SK-N-SH treated with all-trans-retinoic acid at 6 μM for 48 hours (cell line): ENCODE measurements at regions not wholly inside any gene's neighbourhood (a gene's known extent, or its start where the extent isn't known, plus 50 kb on each side); places are given as distances from the start of the nearest gene placed in this dataset.

ENCODE experiments used
- ATAC-seq: fragments of 200-7000 bp; cut with Tn5 transposase; 3 replicates; pipeline ENCODE4 v1.9.1; 2020; ENCODE audit warnings: mild to moderate bottlenecking, moderate library complexity
- ARNTL ChIP-seq: fragments of 450-650 bp; formaldehyde crosslinking; IDR thresholded peaks from 2 replicates; pipeline ENCODE4 v1.5.0; 2020; ENCODE audit warnings: low read depth, mild to moderate bottlenecking, moderate library complexity, borderline replicate concordance
- BACH2 ChIP-seq: fragments of 250-450 bp; sonication (Bioruptor Pico); IDR thresholded peaks from 2 replicates; pipeline ENCODE4 v1.9.0; 2021; ENCODE audit warnings: mild to moderate bottlenecking, borderline replicate concordance
- CSDC2 ChIP-seq: fragments of 250-450 bp; sonication (Bioruptor Pico); IDR thresholded peaks from 2 replicates; pipeline ENCODE4 v1.5.0; 2020; ENCODE audit warnings: mild to moderate bottlenecking, moderate library complexity
- ESRRG ChIP-seq: fragments of 250-450 bp; sonication (Bioruptor Pico); IDR thresholded peaks from 2 replicates; pipeline ENCODE4 v1.6.1; 2021; ENCODE audit warnings: mild to moderate bottlenecking
- GLIS3 ChIP-seq: fragments of 250-450 bp; sonication (Bioruptor Pico); IDR thresholded peaks from 2 replicates; pipeline ENCODE4 v1.5.0; 2020; ENCODE audit warnings: mild to moderate bottlenecking, moderate library complexity
- ISL1 ChIP-seq: fragments of 250-450 bp; sonication (Bioruptor Pico); IDR thresholded peaks from 2 replicates; pipeline ENCODE4 v2.1.2; 2022; ENCODE audit warnings: mild to moderate bottlenecking, moderate library complexity
- OSR1 ChIP-seq: fragments of 250-450 bp; sonication (Bioruptor Pico); IDR thresholded peaks from 2 replicates; pipeline ENCODE4 v1.8.0; 2022; ENCODE audit warnings: moderate library complexity, mild to moderate bottlenecking, inconsistent platforms
- PATZ1 ChIP-seq: fragments of 250-450 bp; sonication (Bioruptor Pico); IDR thresholded peaks from 2 replicates; pipeline ENCODE4 v1.8.0; 2020; ENCODE audit warnings: mild to moderate bottlenecking, moderate library complexity, borderline replicate concordance
- RARB ChIP-seq: fragments of 250-450 bp; sonication (Bioruptor Pico); IDR thresholded peaks from 2 replicates; pipeline ENCODE4 v1.8.0; 2021; ENCODE audit warnings: mild to moderate bottlenecking, moderate library complexity
- SNAI2 ChIP-seq: fragments of 250-450 bp; sonication (Bioruptor Pico); IDR thresholded peaks from 2 replicates; pipeline ENCODE4 v1.5.0; 2020; ENCODE audit warnings: mild to moderate bottlenecking, moderate library complexity
- TCF4 ChIP-seq: fragments of 250-450 bp; sonication (Bioruptor Pico); IDR thresholded peaks from 2 replicates; pipeline ENCODE4 v1.8.0; 2021; ENCODE audit warnings: mild to moderate bottlenecking, moderate library complexity, borderline replicate concordance
- TOX ChIP-seq: fragments of 250-450 bp; sonication (Bioruptor Pico); IDR thresholded peaks from 2 replicates; pipeline ENCODE4 v1.8.0; 2021; ENCODE audit warnings: mild to moderate bottlenecking, moderate library complexity, borderline replicate concordance
- TSHZ2 ChIP-seq: fragments of 250-450 bp; sonication (Bioruptor Pico); IDR thresholded peaks from 2 replicates; pipeline ENCODE4 v1.5.0; 2020; ENCODE audit warnings: mild to moderate bottlenecking, moderate library complexity
- ZC3H10 ChIP-seq: fragments of 250-450 bp; sonication (Bioruptor Pico); IDR thresholded peaks from 2 replicates; pipeline ENCODE4 v1.5.1; 2021; ENCODE audit warnings: mild to moderate bottlenecking, moderate library complexity
- ZFP3 ChIP-seq: fragments of 250-450 bp; sonication (Bioruptor Pico); IDR thresholded peaks from 2 replicates; pipeline ENCODE4 v1.5.0; 2020; ENCODE audit warnings: mild to moderate bottlenecking, moderate library complexity
- ZFP30 ChIP-seq: fragments of 450-650 bp; formaldehyde crosslinking; IDR thresholded peaks from 2 replicates; pipeline ENCODE4 v1.5.0; 2022; ENCODE audit warnings: mild to moderate bottlenecking, moderate library complexity
- ZNF565 ChIP-seq: fragments of 450-650 bp; formaldehyde crosslinking; conservative IDR thresholded peaks from 2 replicates; pipeline ENCODE4 v1.5.0; 2020; ENCODE audit warnings: low read depth, mild to moderate bottlenecking, moderate library complexity
- ZNF8 ChIP-seq: fragments of 450-650 bp; formaldehyde crosslinking; IDR thresholded peaks from 2 replicates; pipeline ENCODE4 v1.5.0; 2020; ENCODE audit warnings: mild to moderate bottlenecking, moderate library complexity
- TF ChIP-seq, protein P1 (sequence below): fragments of 250-450 bp; sonication (Bioruptor Pico); IDR thresholded peaks from 2 replicates; pipeline ENCODE4 v1.5.1; 2021; ENCODE audit warnings: mild to moderate bottlenecking, moderate library complexity
- TF ChIP-seq, protein P2 (sequence below): fragments of 250-450 bp; sonication (Bioruptor Pico); IDR thresholded peaks from 2 replicates; pipeline ENCODE4 v1.8.0; 2021; ENCODE audit warnings: low read depth, mild to moderate bottlenecking, moderate library complexity, borderline replicate concordance

DNA sequence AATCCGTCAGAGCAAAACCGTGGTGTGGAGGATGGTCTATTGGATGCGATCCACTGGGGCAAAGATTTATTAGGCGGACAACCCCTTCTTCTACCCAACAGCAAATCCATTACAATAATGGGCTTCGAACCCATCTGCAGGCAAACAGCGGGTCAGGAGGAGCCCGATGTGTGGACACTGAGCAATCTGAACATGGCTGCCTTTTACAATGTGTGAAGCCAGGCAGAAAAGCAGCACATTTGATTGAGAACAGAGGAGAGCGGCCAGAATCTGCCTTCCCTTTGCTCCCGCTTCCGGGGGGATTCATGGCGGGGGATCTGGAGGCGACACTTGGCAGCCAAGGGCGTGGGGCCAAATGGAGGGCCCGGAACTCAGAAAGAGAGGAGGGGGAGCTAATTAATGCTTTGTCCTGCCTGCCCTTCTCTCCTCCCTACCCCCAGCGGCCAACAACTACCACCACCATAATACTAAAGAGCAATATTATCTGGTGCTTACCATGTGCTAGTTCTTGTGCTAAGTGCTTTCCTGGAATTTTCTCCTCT is 133.0 kb downstream of the EMX2 start:
- ATAC-seq: no peak
- TF ChIP-seq ZFP3 (CRISPR knock-in tag): no peak
- TF ChIP-seq ARNTL (CRISPR knock-in tag): no peak
- TF ChIP-seq RARB (CRISPR knock-in tag): no peak
- TF ChIP-seq TCF4 (CRISPR knock-in tag): no peak
- no peak for TF ChIP-seq ZNF565 (CRISPR knock-in tag)
- TF ChIP-seq SNAI2 (CRISPR knock-in tag): no peak
- no peak for TF ChIP-seq ZNF8
- no peak for TF ChIP-seq TSHZ2
- TF ChIP-seq ZFP30: no peak
- TF ChIP-seq, protein P1, sequence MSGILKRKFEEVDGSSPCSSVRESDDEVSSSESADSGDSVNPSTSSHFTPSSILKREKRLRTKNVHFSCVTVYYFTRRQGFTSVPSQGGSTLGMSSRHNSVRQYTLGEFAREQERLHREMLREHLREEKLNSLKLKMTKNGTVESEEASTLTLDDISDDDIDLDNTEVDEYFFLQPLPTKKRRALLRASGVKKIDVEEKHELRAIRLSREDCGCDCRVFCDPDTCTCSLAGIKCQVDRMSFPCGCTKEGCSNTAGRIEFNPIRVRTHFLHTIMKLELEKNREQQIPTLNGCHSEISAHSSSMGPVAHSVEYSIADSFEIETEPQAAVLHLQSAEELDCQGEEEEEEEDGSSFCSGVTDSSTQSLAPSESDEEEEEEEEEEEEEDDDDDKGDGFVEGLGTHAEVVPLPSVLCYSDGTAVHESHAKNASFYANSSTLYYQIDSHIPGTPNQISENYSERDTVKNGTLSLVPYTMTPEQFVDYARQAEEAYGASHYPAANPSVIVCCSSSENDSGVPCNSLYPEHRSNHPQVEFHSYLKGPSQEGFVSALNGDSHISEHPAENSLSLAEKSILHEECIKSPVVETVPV: no peak
- no peak for TF ChIP-seq TOX
- TF ChIP-seq CSDC2 (CRISPR knock-in tag): no peak
- no peak for TF ChIP-seq OSR1 (CRISPR knock-in tag)
- no peak for TF ChIP-seq ISL1 (CRISPR knock-in tag)
- TF ChIP-seq, protein P2, sequence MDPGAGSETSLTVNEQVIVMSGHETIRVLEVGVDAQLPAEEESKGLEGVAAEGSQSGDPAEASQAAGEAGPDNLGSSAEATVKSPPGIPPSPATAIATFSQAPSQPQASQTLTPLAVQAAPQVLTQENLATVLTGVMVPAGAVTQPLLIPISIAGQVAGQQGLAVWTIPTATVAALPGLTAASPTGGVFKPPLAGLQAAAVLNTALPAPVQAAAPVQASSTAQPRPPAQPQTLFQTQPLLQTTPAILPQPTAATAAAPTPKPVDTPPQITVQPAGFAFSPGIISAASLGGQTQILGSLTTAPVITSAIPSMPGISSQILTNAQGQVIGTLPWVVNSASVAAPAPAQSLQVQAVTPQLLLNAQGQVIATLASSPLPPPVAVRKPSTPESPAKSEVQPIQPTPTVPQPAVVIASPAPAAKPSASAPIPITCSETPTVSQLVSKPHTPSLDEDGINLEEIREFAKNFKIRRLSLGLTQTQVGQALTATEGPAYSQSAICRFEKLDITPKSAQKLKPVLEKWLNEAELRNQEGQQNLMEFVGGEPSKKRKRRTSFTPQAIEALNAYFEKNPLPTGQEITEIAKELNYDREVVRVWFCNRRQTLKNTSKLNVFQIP: no peak
- TF ChIP-seq PATZ1 (CRISPR knock-in tag): no peak
- no peak for TF ChIP-seq GLIS3

- no peak for ATAC-seq
- TF ChIP-seq ZC3H10 (CRISPR knock-in tag): no peak
- no peak for TF ChIP-seq ARNTL (CRISPR knock-in tag)
- TF ChIP-seq, protein P2: no peak
- TF ChIP-seq ZFP3 (CRISPR knock-in tag): no peak
- no peak for TF ChIP-seq CSDC2 (CRISPR knock-in tag)
- no peak for TF ChIP-seq ZNF565 (CRISPR knock-in tag)
- TF ChIP-seq TOX: no peak
- TF ChIP-seq PATZ1 (CRISPR knock-in tag): no peak
- TF ChIP-seq BACH2 (CRISPR knock-in tag): no peak
- no peak for TF ChIP-seq TCF4 (CRISPR knock-in tag)
- TF ChIP-seq GLIS3: no peak
- TF ChIP-seq ESRRG (CRISPR knock-in tag): no peak
- TF ChIP-seq RARB (CRISPR knock-in tag): no peak
These were observed 134.7 kb downstream of the EMX2 start for GRCh38 chr10:117677239-117677638.
